Transverse colon (tissue), 4 donors: ENCODE measurements at regions not wholly inside any gene's neighbourhood (a gene's known extent, or its start where the extent isn't known, plus 50 kb on each side); places are given as distances from the start of the nearest gene placed in this dataset.

Source experiments
- POLR2AphosphoS5 ChIP-seq, 3 donors: sonication (generic); formaldehyde crosslinking; IDR thresholded peaks; one replicate each; pipeline ENCODE4 v1.6.1; 2016; ENCODE audit warnings: antibody characterized with exemption in 3 of 3
- TF ChIP-seq, protein P1 (sequence below), 5 experiments: fragments of 200-600 bp in 3 of 5; fragments of 450-650 bp in 2 of 5; sonication (generic) in 3 of 5; IDR thresholded peaks; 1 replicate in 2 of 5; 2 replicates in 3 of 5; pipeline ENCODE4 v1.5.1; 2016 to 2017; ENCODE audit warnings: antibody characterized with exemption in 5 of 5, inconsistent platforms in 3 of 5, mild to moderate bottlenecking in 2 of 5, moderate library complexity in 1 of 5

DNA sequence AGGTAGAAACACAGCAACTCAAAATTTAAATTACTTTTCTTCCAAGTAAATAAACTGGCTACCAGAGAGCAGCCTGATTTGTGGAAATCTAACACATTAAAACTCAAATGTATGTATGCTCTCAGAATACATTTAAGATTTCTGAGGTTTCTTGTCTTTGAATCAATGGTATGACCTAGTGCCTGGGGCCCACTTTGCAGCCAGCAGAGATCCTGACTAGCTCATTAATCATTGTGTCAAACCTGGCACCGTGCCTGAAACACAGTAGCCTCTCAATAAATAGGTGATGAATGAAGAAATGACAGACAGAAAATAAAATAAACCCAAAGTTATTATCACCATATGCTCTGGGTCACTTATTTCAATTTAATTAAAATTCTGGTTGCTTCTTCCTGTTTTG lies 176.2 kb upstream of the FAT3 start:
- TF ChIP-seq, protein P1, sequence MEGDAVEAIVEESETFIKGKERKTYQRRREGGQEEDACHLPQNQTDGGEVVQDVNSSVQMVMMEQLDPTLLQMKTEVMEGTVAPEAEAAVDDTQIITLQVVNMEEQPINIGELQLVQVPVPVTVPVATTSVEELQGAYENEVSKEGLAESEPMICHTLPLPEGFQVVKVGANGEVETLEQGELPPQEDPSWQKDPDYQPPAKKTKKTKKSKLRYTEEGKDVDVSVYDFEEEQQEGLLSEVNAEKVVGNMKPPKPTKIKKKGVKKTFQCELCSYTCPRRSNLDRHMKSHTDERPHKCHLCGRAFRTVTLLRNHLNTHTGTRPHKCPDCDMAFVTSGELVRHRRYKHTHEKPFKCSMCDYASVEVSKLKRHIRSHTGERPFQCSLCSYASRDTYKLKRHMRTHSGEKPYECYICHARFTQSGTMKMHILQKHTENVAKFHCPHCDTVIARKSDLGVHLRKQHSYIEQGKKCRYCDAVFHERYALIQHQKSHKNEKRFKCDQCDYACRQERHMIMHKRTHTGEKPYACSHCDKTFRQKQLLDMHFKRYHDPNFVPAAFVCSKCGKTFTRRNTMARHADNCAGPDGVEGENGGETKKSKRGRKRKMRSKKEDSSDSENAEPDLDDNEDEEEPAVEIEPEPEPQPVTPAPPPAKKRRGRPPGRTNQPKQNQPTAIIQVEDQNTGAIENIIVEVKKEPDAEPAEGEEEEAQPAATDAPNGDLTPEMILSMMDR (IDR thresholded peaks at IDR 0.05): no peak
- no peak for TF ChIP-seq POLR2AphosphoS5 (IDR thresholded peaks at IDR 0.05)
